GM23248 (cell line): ENCODE measurements at regions not wholly inside any gene's neighbourhood (a gene's known extent, or its start where the extent isn't known, plus 50 kb on each side); places are given as distances from the start of the nearest gene placed in this dataset.

Source experiments
- EZH2 ChIP-seq: fragments of 200-600 bp; sonication (generic); IDR thresholded peaks from 2 replicates; pipeline ENCODE4 v1.6.1; 2018; ENCODE audit warnings: antibody characterized with exemption, mild to moderate bottlenecking; ENCODE audit not compliant: insufficient read depth, poor library complexity, severe bottlenecking
- EZH2phosphoT487 ChIP-seq: fragments of 200-600 bp; sonication (generic); IDR thresholded peaks from 2 replicates; pipeline ENCODE4 v1.6.1; 2018; ENCODE audit warnings: antibody characterized with exemption, moderate library complexity, mild to moderate bottlenecking, low read depth; ENCODE audit not compliant: insufficient read depth

DNA sequence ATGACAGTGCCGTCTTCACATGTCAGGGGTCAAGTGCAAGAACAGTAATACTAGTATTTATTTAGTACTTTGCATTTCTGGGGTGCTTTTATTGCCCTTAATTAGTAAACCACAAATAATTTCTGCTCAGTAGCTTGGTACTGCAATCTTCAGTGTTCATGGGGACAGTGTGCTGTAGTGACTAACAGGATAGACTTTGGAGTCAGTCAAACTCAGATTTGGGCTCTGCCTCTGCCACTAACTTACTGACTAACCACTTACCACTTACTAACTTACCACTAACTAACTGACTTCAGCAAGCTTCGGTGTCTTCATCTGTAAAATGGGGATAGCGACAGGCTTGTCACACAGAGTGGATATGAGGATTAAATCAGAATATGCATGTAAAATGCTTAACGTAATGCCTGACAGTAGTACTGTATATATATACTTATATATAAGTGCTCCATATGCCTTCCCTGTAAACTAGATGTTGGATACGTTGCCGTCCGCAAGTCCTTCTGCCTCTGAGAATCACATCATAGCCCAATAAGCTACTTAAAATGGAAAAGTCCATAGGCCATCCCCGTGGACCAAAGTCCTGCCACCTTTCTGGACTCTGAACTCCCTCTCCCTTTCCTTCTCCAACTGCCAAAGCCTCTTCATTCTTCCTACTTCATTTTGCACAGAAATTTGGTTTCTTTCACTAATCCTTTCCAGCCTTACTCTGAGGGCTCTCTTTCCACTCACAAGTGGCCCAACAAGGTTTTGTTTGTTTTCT lies 158.1 kb downstream of the ZIC5 start:
- TF ChIP-seq EZH2phosphoT487: no peak
- no peak for TF ChIP-seq EZH2
